Neural cell (in vitro differentiated cells): ENCODE measurements at regions not wholly inside any gene's neighbourhood (a gene's known extent, or its start where the extent isn't known, plus 50 kb on each side); places are given as distances from the start of the nearest gene placed in this dataset.

Experiments
- EP300 ChIP-seq: fragments of 450-650 bp; conservative IDR thresholded peaks from 2 replicates; pipeline ENCODE4 v1.6.1; 2014; ENCODE audit warnings: antibody characterized with exemption, mild to moderate bottlenecking, moderate library complexity; ENCODE audit not compliant: poor library complexity, severe bottlenecking
- EZH2 ChIP-seq: fragments of 200-600, 300-800 bp; shearing (Covaris generic), sonication (generic); IDR thresholded peaks from 2 replicates; pipeline ENCODE4 v1.6.1; 2014; ENCODE audit warnings: antibody characterized with exemption, low read length, borderline replicate concordance, mild to moderate bottlenecking; ENCODE audit not compliant: insufficient read depth, poor library complexity, severe bottlenecking
- RAD21 ChIP-seq: fragments of 450-650 bp; conservative IDR thresholded peaks from 2 replicates; pipeline ENCODE4 v1.6.1; 2014; ENCODE audit warnings: antibody characterized with exemption, mild to moderate bottlenecking, moderate library complexity
- SMC3 ChIP-seq: fragments of 450-650 bp; conservative IDR thresholded peaks from 2 replicates; pipeline ENCODE4 v1.6.1; 2014; ENCODE audit warnings: antibody characterized with exemption, mild to moderate bottlenecking, moderate library complexity; ENCODE audit not compliant: poor library complexity
- TF ChIP-seq, protein P1 (sequence below): fragments of 450-650 bp; IDR thresholded peaks from 2 replicates; pipeline ENCODE4 v1.5.1; 2014; ENCODE audit warnings: antibody characterized with exemption, mild to moderate bottlenecking, moderate library complexity; ENCODE audit not compliant: poor library complexity, severe bottlenecking

DNA sequence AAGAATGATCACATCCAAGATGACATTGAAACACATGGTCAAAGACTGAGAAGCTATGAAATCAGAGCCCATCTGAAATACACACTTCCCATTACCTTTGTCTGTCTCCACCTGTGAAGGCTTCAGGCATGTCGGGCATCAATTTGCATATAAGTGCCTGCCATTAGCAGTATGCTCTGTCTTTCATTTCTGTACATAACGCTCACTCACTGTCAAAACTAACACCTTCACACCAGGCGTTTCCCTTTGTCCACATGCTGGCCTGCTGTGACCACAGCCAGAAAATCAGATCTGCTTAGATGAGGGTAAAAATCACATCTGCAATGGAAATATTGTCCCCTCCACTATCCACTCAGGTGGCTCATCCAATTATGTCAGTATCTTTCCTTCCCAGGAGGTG, 524.8 kb downstream of the TOX3 start:
- TF ChIP-seq, protein P1, sequence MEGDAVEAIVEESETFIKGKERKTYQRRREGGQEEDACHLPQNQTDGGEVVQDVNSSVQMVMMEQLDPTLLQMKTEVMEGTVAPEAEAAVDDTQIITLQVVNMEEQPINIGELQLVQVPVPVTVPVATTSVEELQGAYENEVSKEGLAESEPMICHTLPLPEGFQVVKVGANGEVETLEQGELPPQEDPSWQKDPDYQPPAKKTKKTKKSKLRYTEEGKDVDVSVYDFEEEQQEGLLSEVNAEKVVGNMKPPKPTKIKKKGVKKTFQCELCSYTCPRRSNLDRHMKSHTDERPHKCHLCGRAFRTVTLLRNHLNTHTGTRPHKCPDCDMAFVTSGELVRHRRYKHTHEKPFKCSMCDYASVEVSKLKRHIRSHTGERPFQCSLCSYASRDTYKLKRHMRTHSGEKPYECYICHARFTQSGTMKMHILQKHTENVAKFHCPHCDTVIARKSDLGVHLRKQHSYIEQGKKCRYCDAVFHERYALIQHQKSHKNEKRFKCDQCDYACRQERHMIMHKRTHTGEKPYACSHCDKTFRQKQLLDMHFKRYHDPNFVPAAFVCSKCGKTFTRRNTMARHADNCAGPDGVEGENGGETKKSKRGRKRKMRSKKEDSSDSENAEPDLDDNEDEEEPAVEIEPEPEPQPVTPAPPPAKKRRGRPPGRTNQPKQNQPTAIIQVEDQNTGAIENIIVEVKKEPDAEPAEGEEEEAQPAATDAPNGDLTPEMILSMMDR, result no peak
- TF ChIP-seq EP300, result peak; percentile 95
- no peak for TF ChIP-seq EZH2
- no peak for TF ChIP-seq SMC3
- TF ChIP-seq RAD21, result no peak
